ENCODE measurements at regions not wholly inside any gene's neighbourhood (a gene's known extent, or its start where the extent isn't known, plus 50 kb on each side); places are given as distances from the start of the nearest gene placed in this dataset.

DNA sequence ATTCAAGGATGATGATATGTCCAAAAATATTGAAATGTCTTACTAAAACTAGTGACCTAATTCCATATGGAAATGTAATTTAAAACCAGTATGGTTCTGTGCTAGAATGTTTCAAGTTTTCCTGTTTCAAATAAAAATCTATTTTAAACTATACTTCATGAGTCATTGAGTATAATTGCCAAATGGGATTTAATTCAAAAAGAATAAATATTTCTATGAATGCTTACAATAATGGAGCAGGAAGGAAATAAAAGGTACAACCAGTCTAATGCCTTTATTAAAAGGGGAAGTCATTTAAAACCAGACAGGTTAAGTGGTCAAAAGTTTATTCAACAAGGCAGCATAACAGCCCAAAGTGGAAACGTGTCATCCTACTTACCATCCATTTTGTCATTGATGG, 2347.1 kb downstream of the PCDH7 start:
- DNase-seq (ENCODE audit: low read depth, low spot score): no peak
- H3K27me3 ChIP-seq (ENCODE audit: insufficient read depth, insufficient read length): no peaks in the 10 kb centered on the region
- H3K9me3 ChIP-seq (ENCODE audit: insufficient read depth, low read length): peaks cover 7% of the 10 kb centered on the region; the same call in 1 of the 2 replicates
- no peak overlapping the region for H3K9ac ChIP-seq (ENCODE audit: insufficient read length, low read depth)
- H3K4me3 ChIP-seq (ENCODE audit: insufficient read length, low read depth): no peak overlapping the region
- TF ChIP-seq YY1 (IDR thresholded peaks at IDR 0.05; ENCODE audit: insufficient read depth, insufficient read length) (no peak), ZNF274 (IDR thresholded peaks at IDR 0.05; ENCODE audit: low read depth, low read length) (no peak), SUZ12 (IDR thresholded peaks at IDR 0.05; ENCODE audit: extremely low read depth, insufficient read depth, insufficient read length) (no peak)
- no peaks in the 10 kb centered on the region for H3K36me3 ChIP-seq (ENCODE audit: insufficient read depth, insufficient read length, low read length)
- no peaks in the 10 kb centered on the region for H3K4me1 ChIP-seq (ENCODE audit: insufficient read depth, insufficient read length)

DNA sequence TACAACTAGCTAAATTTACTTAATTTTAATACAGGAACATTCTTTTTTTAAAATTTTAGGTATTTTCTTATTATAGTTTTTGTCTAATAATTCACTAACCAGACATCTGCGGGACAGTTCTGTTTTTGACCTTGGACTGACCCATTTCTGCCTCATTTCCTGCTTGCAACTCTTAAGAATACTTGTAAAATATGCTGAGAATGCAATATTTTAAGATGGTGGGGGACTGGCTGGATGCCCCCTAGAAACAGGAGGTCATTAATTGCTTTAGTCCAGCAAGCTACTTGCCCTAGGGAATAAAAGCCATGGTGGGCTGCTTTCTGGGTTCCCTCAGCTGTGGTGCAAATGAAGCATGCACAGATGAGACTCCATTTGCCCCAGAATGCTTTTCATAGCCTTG, 2348.4 kb downstream of the PCDH7 start:
- Histone ChIP-seq H3K27me3 (ENCODE audit: insufficient read depth, insufficient read length) (no peaks in the 10 kb centered on the region), H3K4me3 (ENCODE audit: insufficient read length, low read depth) (no peak overlapping the region), H3K9ac (ENCODE audit: insufficient read length, low read depth) (no peak overlapping the region), H3K9me3 (ENCODE audit: insufficient read depth, low read length) (peaks cover 7% of the 10 kb centered on the region; the same call in 1 of the 2 replicates), H3K36me3 (ENCODE audit: insufficient read depth, insufficient read length, low read length) (no peaks in the 10 kb centered on the region), H3K4me1 (ENCODE audit: insufficient read depth, insufficient read length) (no peaks in the 10 kb centered on the region)
- no peak for DNase-seq (ENCODE audit: low read depth, low spot score)
- no peak for TF ChIP-seq YY1 (IDR thresholded peaks at IDR 0.05; ENCODE audit: insufficient read depth, insufficient read length)
- TF ChIP-seq SUZ12 (IDR thresholded peaks at IDR 0.05; ENCODE audit: extremely low read depth, insufficient read depth, insufficient read length): no peak
- no peak for TF ChIP-seq ZNF274 (IDR thresholded peaks at IDR 0.05; ENCODE audit: low read depth, low read length)

DNA sequence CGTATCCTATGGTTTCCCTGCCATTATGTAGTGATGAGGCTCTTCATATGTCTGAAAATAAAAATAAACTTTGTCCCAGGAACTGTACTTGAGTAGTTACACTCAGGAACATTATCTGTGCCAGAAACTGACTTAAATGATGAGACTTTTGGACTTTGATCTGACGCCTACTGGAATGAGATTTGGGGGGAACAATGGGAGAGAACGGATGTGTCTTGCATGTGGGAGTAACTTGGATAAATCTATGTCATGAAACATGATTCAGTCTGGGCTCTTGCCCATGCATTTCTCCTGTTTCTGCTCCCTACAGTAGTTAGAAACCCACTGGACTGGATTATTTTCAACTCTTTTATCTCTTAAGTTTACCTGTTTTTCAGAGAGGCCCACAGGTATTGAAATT, 2351.4 kb downstream of the PCDH7 start:
- TF ChIP-seq ZNF274 (IDR thresholded peaks at IDR 0.05; ENCODE audit: low read depth, low read length) (no peak), SUZ12 (IDR thresholded peaks at IDR 0.05; ENCODE audit: extremely low read depth, insufficient read depth, insufficient read length) (no peak), YY1 (IDR thresholded peaks at IDR 0.05; ENCODE audit: insufficient read depth, insufficient read length) (no peak)
- Histone ChIP-seq H3K9me3 (ENCODE audit: insufficient read depth, low read length) (peaks cover 7% of the 10 kb centered on the region; the same call in 1 of the 2 replicates), H3K9ac (ENCODE audit: insufficient read length, low read depth) (no peak overlapping the region), H3K4me3 (ENCODE audit: insufficient read length, low read depth) (no peak overlapping the region), H3K4me1 (ENCODE audit: insufficient read depth, insufficient read length) (no peaks in the 10 kb centered on the region), H3K36me3 (ENCODE audit: insufficient read depth, insufficient read length, low read length) (no peaks in the 10 kb centered on the region), H3K27me3 (ENCODE audit: insufficient read depth, insufficient read length) (no peaks in the 10 kb centered on the region)
- no peak for DNase-seq (ENCODE audit: low read depth, low spot score)

DNA sequence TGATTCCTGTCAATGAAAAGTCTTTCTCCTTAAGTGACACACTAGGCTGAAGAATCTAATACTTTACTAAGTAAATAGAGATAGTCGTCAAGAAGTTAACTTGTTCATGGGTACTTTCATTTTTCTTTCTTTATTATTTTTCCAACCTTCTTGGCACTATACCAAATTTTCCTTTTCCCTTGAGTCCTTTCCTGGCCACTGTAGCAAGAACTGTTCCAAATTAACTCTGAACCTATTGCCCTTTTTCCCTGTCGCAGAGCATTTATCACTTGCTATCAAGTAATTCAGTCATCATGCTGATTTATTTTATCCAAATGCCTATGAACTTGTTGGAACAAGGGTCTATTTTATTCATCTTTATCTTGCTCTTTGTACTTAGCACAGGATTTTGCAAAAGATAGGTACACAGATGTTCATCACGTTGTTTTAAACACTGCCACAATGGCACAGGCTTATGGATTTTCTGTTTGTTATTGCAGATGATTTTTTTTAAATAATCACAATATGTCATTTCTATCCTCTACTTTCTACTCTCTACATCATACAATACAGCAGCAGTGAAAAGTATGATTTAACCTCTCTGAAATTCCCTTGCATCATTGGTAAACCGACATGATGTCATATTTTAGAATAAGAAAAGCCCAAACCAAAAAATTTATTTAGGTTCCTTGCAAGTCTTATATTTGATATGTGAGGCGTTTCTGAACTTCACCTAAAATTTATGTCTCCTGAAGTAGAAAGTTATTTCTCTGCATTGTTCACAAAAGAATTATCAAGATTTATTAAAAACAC, 2352.3 kb downstream of the PCDH7 start:
- Histone ChIP-seq H3K9ac (ENCODE audit: insufficient read length, low read depth) (no peak overlapping the region), H3K9me3 (ENCODE audit: insufficient read depth, low read length) (peaks cover 7% of the 10 kb centered on the region; the same call in 1 of the 2 replicates), H3K27me3 (ENCODE audit: insufficient read depth, insufficient read length) (no peaks in the 10 kb centered on the region), H3K4me3 (ENCODE audit: insufficient read length, low read depth) (no peak overlapping the region), H3K36me3 (ENCODE audit: insufficient read depth, insufficient read length, low read length) (no peaks in the 10 kb centered on the region), H3K4me1 (ENCODE audit: insufficient read depth, insufficient read length) (no peaks in the 10 kb centered on the region)
- TF ChIP-seq ZNF274 (IDR thresholded peaks at IDR 0.05; ENCODE audit: low read depth, low read length) (no peak), YY1 (IDR thresholded peaks at IDR 0.05; ENCODE audit: insufficient read depth, insufficient read length) (no peak), SUZ12 (IDR thresholded peaks at IDR 0.05; ENCODE audit: extremely low read depth, insufficient read depth, insufficient read length) (no peak)
- no peak for DNase-seq (ENCODE audit: low read depth, low spot score)

DNA sequence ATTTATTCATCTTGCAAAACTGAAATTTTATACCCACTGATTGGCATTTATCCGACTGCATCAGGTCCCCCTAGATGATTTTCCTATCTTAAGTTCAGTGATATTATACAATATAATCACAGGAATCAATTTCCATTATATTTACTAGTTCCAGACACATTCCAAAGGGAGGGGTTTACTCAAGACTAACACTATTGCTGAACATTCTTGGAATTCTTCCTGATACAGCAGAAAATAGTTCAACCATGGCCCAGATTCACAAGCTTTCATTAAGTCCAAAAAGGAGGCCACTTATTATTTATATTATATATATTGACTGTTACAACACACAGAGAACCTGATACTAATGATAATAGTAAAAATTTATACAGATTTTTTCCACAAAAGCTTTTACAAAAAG, 2353.6 kb downstream of the PCDH7 start:
- H3K27me3 ChIP-seq (ENCODE audit: insufficient read depth, insufficient read length): no peaks in the 10 kb centered on the region
- H3K36me3 ChIP-seq (ENCODE audit: insufficient read depth, insufficient read length, low read length): no peaks in the 10 kb centered on the region
- no peak overlapping the region for H3K9ac ChIP-seq (ENCODE audit: insufficient read length, low read depth)
- H3K4me3 ChIP-seq (ENCODE audit: insufficient read length, low read depth): no peak overlapping the region
- H3K9me3 ChIP-seq (ENCODE audit: insufficient read depth, low read length): peaks cover 4% of the 10 kb centered on the region; the same call in 1 of the 2 replicates
- H3K4me1 ChIP-seq (ENCODE audit: insufficient read depth, insufficient read length): no peaks in the 10 kb centered on the region
- no peak for DNase-seq (ENCODE audit: low read depth, low spot score)
- TF ChIP-seq SUZ12 (IDR thresholded peaks at IDR 0.05; ENCODE audit: extremely low read depth, insufficient read depth, insufficient read length) (no peak), YY1 (IDR thresholded peaks at IDR 0.05; ENCODE audit: insufficient read depth, insufficient read length) (no peak), ZNF274 (IDR thresholded peaks at IDR 0.05; ENCODE audit: low read depth, low read length) (no peak)

DNA sequence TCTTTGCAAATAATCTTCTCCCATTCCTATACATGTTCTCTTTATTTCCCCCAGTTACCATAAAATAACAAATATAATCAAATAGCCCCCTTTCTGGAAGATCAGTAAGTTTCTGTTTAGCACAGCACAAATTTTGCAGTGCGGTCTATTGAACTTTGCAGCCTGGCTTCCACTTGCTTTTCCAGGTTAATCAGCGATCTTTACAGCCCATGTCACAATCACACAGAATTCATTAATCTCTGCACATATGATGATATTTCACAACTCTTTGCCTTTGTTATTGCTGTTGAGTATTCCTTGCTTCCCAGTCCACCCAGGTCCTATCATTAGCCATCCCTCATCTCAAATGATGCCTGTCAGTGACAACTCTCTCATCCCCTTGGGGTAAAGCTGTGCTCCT, 2358.0 kb downstream of the PCDH7 start:
- Histone ChIP-seq H3K27me3 (ENCODE audit: insufficient read depth, insufficient read length) (no peaks in the 10 kb centered on the region), H3K36me3 (ENCODE audit: insufficient read depth, insufficient read length, low read length) (no peaks in the 10 kb centered on the region), H3K4me1 (ENCODE audit: insufficient read depth, insufficient read length) (no peaks in the 10 kb centered on the region), H3K4me3 (ENCODE audit: insufficient read length, low read depth) (no peak overlapping the region), H3K9ac (ENCODE audit: insufficient read length, low read depth) (no peak overlapping the region), H3K9me3 (ENCODE audit: insufficient read depth, low read length) (no peaks in the 10 kb centered on the region)
- DNase-seq (ENCODE audit: low read depth, low spot score): no peak
- TF ChIP-seq SUZ12 (IDR thresholded peaks at IDR 0.05; ENCODE audit: extremely low read depth, insufficient read depth, insufficient read length) (no peak), ZNF274 (IDR thresholded peaks at IDR 0.05; ENCODE audit: low read depth, low read length) (no peak), YY1 (IDR thresholded peaks at IDR 0.05; ENCODE audit: insufficient read depth, insufficient read length) (no peak)

DNA sequence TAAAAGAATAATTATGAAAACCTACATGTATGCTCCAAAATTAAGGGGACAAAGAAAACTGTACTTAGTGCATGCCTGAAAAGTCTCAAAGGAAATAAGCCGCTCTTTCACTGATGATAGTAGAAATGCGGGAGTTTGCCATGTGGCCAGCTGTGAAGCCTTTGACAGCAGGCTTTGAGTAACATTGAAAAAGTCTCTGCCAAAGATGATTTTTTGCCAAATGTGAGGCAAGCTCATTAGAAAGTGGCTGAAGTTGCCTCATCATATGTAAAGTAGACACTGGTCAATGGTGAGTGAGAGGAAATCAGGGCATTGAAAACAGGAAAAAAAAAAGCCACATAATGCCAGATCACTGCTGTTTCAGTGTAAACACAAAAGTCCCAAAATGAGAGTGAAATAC, 2360.1 kb downstream of the PCDH7 start:
- no peak overlapping the region for H3K9ac ChIP-seq (ENCODE audit: insufficient read length, low read depth)
- H3K27me3 ChIP-seq (ENCODE audit: insufficient read depth, insufficient read length): no peaks in the 10 kb centered on the region
- TF ChIP-seq SUZ12 (IDR thresholded peaks at IDR 0.05; ENCODE audit: extremely low read depth, insufficient read depth, insufficient read length): no peak
- no peak for TF ChIP-seq YY1 (IDR thresholded peaks at IDR 0.05; ENCODE audit: insufficient read depth, insufficient read length)
- no peak for TF ChIP-seq ZNF274 (IDR thresholded peaks at IDR 0.05; ENCODE audit: low read depth, low read length)
- DNase-seq (ENCODE audit: low read depth, low spot score): no peak
- H3K4me3 ChIP-seq (ENCODE audit: insufficient read length, low read depth): no peak overlapping the region
- no peaks in the 10 kb centered on the region for H3K4me1 ChIP-seq (ENCODE audit: insufficient read depth, insufficient read length)
- H3K9me3 ChIP-seq (ENCODE audit: insufficient read depth, low read length): no peaks in the 10 kb centered on the region
- H3K36me3 ChIP-seq (ENCODE audit: insufficient read depth, insufficient read length, low read length): no peaks in the 10 kb centered on the region

Measured in NT2/D1 (cell line).